ENCODE measurements at regions not wholly inside any gene's neighbourhood (a gene's known extent, or its start where the extent isn't known, plus 50 kb on each side); places are given as distances from the start of the nearest gene placed in this dataset.

DNA sequence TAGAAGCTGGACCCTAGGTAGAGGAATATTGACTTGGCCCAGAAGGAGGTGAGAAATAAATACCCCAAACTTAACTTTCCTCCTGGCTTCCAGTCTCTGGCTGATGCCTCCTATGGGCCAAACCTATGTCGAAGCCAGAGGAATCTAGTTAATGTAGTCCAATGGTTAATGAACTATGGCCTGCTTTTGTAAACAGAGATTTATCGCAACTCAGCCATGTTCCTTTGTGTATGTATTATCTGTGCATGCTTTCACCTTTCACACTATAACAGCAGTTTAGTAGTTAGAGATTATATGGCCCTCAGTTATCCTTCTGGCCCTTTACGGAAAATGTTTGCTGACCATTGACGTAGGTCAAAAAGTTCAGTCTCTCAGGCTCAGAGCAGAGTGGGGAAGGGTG, 67.3 kb upstream of the BARD1 start:
- Histone ChIP-seq H3K79me2 (ENCODE audit: insufficient read depth, low read depth, low read length) (no peaks in the 10 kb centered on the region), H3K9me2 (ENCODE audit: insufficient read depth, low read length) (no peaks in the 10 kb centered on the region), H3K4me3 (ENCODE audit: low read depth, low read length, poor library complexity, severe bottlenecking) (no peak overlapping the region), H3K27ac (ENCODE audit: low read depth, low read length, poor library complexity, severe bottlenecking) (no peak overlapping the region), H3K36me3 (ENCODE audit: insufficient read depth, low read length) (no peaks in the 10 kb centered on the region), H4K20me1 (ENCODE audit: insufficient read depth, low read length) (no peaks in the 10 kb centered on the region), H2AFZ (ENCODE audit: low read length) (no peak overlapping the region), H3K4me1 (ENCODE audit: insufficient read depth, low read length, poor library complexity, severe bottlenecking) (peaks cover 5% of the 10 kb centered on the region), H3K4me2 (ENCODE audit: low read length) (no peak overlapping the region), H3K9me3 (ENCODE audit: low read length) (no peaks in the 10 kb centered on the region)
- TF ChIP-seq EZH2phosphoT487 (IDR thresholded peaks at IDR 0.05; ENCODE audit: borderline replicate concordance, low read depth, low read length), result no peak
- TF ChIP-seq CTCF (conservative IDR thresholded peaks at IDR 0.05; ENCODE audit: low read length), result no peak
- no TSS peak for BruUV-seq (replicated peaks)
- ChIA-PET POLR2A (interaction anchor here (0.9 kb wide), 1 partner anchor 83 kb away, joined by 3 read pairs; no protein-coding TSS in a partner anchor), CTCF (ENCODE audit: unreplicated experiment) (no interaction called here)
- intact Hi-C loops (cut with micrococcal nuclease; ENCODE audit: unreplicated experiment), result no loop called here
- no peak for DNase-seq (ENCODE audit: low spot score)

DNA sequence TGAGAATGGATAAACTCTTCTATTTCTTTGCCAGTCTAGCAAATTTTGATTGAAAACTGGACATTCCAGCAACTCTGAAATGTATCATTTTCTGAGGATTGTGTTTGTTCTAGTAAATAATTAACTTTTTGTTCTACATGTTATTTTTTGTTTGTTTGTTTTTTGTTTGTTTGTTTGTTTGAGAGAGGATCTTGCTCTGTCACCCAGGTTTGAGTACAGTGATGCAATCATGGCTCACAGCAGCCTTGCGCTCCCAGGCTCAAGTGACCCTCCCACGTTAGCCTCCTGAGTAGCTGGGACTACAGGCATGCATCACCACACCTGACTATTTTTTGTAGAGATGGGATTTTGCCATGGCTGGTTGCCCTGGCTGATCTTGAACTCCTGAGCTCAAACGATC, 65.2 kb upstream of the BARD1 start:
- Histone ChIP-seq H3K4me1 (ENCODE audit: insufficient read depth, low read length, poor library complexity, severe bottlenecking) (no peaks in the 10 kb centered on the region), H3K79me2 (ENCODE audit: insufficient read depth, low read depth, low read length) (no peaks in the 10 kb centered on the region), H3K36me3 (ENCODE audit: insufficient read depth, low read length) (no peaks in the 10 kb centered on the region), H3K9me3 (ENCODE audit: low read length) (no peaks in the 10 kb centered on the region), H3K4me2 (ENCODE audit: low read length) (no peak overlapping the region), H3K27ac (ENCODE audit: low read depth, low read length, poor library complexity, severe bottlenecking) (no peak overlapping the region), H2AFZ (ENCODE audit: low read length) (no peak overlapping the region), H3K4me3 (ENCODE audit: low read depth, low read length, poor library complexity, severe bottlenecking) (no peak overlapping the region), H4K20me1 (ENCODE audit: insufficient read depth, low read length) (no peaks in the 10 kb centered on the region), H3K9me2 (ENCODE audit: insufficient read depth, low read length) (no peaks in the 10 kb centered on the region)
- DNase-seq (ENCODE audit: low spot score), result no peak
- BruUV-seq (replicated peaks), result no TSS peak
- ChIA-PET POLR2A (interaction anchor here (0.5 to 1.2 kb wide), 4 partner anchors 10 to 1091 kb away, joined by 3 to 5 read pairs (median 4); no protein-coding TSS in a partner anchor), CTCF (ENCODE audit: unreplicated experiment) (no interaction called here)
- TF ChIP-seq CTCF (conservative IDR thresholded peaks at IDR 0.05; ENCODE audit: low read length), result no peak
- no peak for TF ChIP-seq EZH2phosphoT487 (IDR thresholded peaks at IDR 0.05; ENCODE audit: borderline replicate concordance, low read depth, low read length)
- intact Hi-C loops (cut with micrococcal nuclease; ENCODE audit: unreplicated experiment), result no loop called here

DNA sequence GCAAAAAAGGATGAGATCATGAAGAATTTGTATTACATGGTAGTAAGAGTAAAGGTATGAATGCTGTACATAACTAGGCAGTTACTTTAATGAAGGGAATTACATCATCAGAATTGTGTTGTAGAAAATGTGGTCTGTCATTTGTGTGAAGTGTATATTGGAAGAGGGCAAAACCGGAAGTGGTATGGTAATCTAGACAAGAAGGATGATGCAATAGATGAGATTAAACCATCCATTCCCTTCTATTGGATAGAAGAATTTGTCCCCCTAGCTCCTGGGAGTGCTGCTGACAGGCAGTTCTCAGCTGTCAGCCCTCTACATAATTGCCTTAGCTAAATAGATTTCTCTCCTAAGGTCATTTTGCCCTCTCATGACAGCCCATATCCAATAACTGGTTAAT, 55.9 kb upstream of the BARD1 start:
- H2AFZ ChIP-seq (ENCODE audit: low read length), result no peak overlapping the region
- no peaks in the 10 kb centered on the region for H3K4me1 ChIP-seq (ENCODE audit: insufficient read depth, low read length, poor library complexity, severe bottlenecking)
- H3K36me3 ChIP-seq (ENCODE audit: insufficient read depth, low read length), result no peaks in the 10 kb centered on the region
- no peaks in the 10 kb centered on the region for H3K79me2 ChIP-seq (ENCODE audit: insufficient read depth, low read depth, low read length)
- H3K9me3 ChIP-seq (ENCODE audit: low read length), result no peaks in the 10 kb centered on the region
- H3K9me2 ChIP-seq (ENCODE audit: insufficient read depth, low read length), result no peaks in the 10 kb centered on the region
- no peak overlapping the region for H3K4me2 ChIP-seq (ENCODE audit: low read length)
- DNase-seq (ENCODE audit: low spot score), result no peak
- H3K27ac ChIP-seq (ENCODE audit: low read depth, low read length, poor library complexity, severe bottlenecking), result no peak overlapping the region
- no TSS peak for BruUV-seq (replicated peaks)
- intact Hi-C loops (cut with micrococcal nuclease; ENCODE audit: unreplicated experiment), result no loop called here
- TF ChIP-seq EZH2phosphoT487 (IDR thresholded peaks at IDR 0.05; ENCODE audit: borderline replicate concordance, low read depth, low read length) (no peak), CTCF (conservative IDR thresholded peaks at IDR 0.05; ENCODE audit: low read length) (no peak)
- no peak overlapping the region for H3K4me3 ChIP-seq (ENCODE audit: low read depth, low read length, poor library complexity, severe bottlenecking)
- POLR2A ChIA-PET, result no interaction called here
- no peaks in the 10 kb centered on the region for H4K20me1 ChIP-seq (ENCODE audit: insufficient read depth, low read length)
- CTCF ChIA-PET (ENCODE audit: unreplicated experiment), result no interaction called here
